Epithelial cell of prostate (primary cell): ENCODE measurements at regions not wholly inside any gene's neighbourhood (a gene's known extent, or its start where the extent isn't known, plus 50 kb on each side); places are given as distances from the start of the nearest gene placed in this dataset.
A peak's percentile ranks its signal among the peaks of the same experiment; 100 is the strongest.

Experiments used
- DNase-seq: peaks from one replicate; pipeline ENCODE4 v3.0.0-alpha.2; 2011; ENCODE audit warnings: low read depth, low spot score
- H3K27ac ChIP-seq: fragments of 450-650 bp; 2 replicates; pipeline ENCODE4 v1.5.1; 2017; ENCODE audit warnings: mild to moderate bottlenecking

GRCh38 chr9:121598965-121599871, 52.2 kb upstream of the DAB2IP start:
- DNase-seq: no peak

DNA sequence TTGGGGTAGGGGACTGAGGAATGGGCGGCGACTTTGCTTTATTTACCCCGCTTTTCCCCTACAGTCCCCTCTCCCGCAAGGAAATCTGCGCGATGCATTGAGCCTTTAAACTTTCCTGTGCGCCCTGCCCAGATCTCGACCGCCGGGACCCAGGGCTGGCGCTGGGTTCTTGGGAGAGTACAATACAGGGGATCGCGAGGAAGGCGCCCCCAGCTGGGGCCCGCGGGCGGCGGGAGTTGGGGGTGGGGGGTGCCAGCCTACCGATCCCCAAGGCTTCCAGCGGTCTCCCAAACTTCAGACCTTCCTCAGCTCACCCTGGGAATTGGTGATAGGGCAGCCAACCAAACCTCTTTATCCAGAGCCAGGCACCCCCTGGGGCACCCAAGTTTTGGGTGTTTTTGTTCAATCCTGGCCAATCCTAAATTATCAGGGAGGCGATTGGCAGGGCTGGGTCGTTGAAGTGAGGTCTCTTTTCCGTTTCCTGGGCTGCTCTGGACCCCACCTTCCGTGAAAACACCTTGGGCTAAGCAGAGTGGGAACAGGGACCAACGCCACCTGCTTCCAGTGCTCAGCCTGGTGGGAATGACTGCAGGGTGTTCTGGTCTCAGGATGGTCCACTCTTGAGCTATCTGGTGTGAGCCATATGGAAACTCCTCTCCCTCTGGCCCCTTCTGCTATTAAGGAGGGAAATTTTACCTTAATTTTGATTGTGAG, 51.4 kb upstream of the DAB2IP start:
- H3K27ac ChIP-seq: no peak overlapping the region
- DNase-seq: no peak

More at GRCh38 chr9:121598965-121599871, 52.2 kb upstream of the DAB2IP start:
- peak overlapping the region; percentile 69 for H3K27ac ChIP-seq

DNA sequence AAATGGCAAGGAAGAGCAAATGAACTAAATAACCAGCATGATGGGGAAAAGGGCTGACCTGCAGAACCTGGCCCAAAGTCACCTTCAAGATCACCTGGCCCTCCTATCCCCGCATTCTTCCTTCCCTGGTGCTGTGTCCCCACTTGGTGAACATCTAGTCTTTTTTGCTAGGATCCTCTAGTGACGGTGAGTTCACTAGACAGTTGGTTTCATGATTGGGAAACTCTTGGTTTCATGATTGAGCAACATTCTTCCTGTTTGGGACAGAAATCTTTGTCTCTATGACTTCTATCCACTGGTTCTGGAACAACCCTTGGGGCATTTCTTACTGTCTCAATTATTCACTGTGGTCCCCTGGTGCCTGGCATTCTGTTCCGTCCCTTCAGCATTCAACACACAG, 50.2 kb upstream of the DAB2IP start:
- DNase-seq: no peak
- H3K27ac ChIP-seq: no peak overlapping the region
